BLaER1 treated with 17β-estradiol and CSF1 and Interleukin-3, amounts not matched to agents 10 nM and 100 nM (cell line): ENCODE measurements at regions not wholly inside any gene's neighbourhood (a gene's known extent, or its start where the extent isn't known, plus 50 kb on each side); places are given as distances from the start of the nearest gene placed in this dataset.

ENCODE experiments used
- H3K27ac ChIP-seq, 11 experiments: shearing (Covaris generic); formaldehyde crosslinking; 2 replicates each; pipeline ENCODE4 v1.8.1; 2022
- H3K27me3 ChIP-seq, 11 experiments: shearing (Covaris generic); formaldehyde crosslinking; 2 replicates each; pipeline ENCODE4 v1.8.1; 2022
- H3K36me3 ChIP-seq, 11 experiments: shearing (Covaris generic); formaldehyde crosslinking; 2 replicates each; pipeline ENCODE4 v1.8.1; 2022
- H3K4me1 ChIP-seq, 10 experiments: shearing (Covaris generic); formaldehyde crosslinking; 2 replicates each; pipeline ENCODE4 v1.8.1; 2022
- H3K4me2 ChIP-seq, 11 experiments: shearing (Covaris generic); formaldehyde crosslinking; 2 replicates each; pipeline ENCODE4 v1.8.1; 2022
- H3K4me3 ChIP-seq, 10 experiments: shearing (Covaris generic); formaldehyde crosslinking; 2 replicates each; pipeline ENCODE4 v1.8.1; 2022
- H3K9ac ChIP-seq, 11 experiments: shearing (Covaris generic); formaldehyde crosslinking; 2 replicates each; pipeline ENCODE4 v1.8.1; 2022
- H3K9me3 ChIP-seq, 11 experiments: shearing (Covaris generic); formaldehyde crosslinking; replicated peaks in 1 of 11; 2 replicates each; pipeline ENCODE4 v1.8.1; 2022
- H4K20me1 ChIP-seq, 11 experiments: shearing (Covaris generic); formaldehyde crosslinking; 2 replicates each; pipeline ENCODE4 v1.8.1; 2022
- Cebpa-rat ChIP-seq, 11 experiments: shearing (Covaris generic); IDR thresholded peaks; 2 replicates each; pipeline ENCODE4 v1.8.1; 2022

DNA sequence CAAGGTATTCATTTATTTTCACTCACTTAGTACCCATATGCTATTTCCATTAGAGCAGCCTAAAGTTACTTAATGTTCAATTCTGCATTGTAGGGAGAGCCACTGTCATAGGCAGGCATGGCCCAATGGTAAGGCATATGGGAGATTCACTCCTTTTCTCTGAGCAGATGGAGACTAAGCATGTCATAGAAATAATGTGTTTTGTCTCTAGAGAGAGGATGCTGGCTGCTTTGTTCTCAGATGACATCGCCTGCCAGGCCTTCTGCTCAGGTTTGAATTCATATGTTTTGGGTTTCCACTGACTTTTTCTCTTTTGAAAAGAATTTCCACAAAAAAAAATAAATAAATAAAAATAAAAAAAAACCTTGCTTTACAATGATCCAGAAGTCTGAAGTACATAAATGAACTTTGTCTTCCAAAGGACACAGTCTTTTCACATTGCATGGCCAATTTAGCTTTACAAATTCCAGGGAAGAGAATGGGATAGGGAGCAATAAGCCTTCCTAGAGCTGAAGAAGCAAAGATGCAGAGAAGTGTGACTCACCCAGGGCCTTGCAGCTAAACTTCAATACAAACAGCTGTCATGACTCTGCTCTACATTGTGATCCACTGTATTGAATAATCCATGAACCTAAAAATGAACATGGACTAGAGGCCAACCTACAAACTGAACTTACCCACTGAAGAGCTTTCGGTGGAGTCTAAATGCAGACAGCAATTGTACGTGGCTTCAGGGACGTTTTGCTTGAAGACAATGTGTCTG, 422.5 kb downstream of the CMPK2 start:
- no peaks in the 10 kb centered on the region for H3K9me3 ChIP-seq
- no peaks in the 10 kb centered on the region for H3K4me1 ChIP-seq
- H3K4me3 ChIP-seq, result no peak overlapping the region
- no peaks in the 10 kb centered on the region for H4K20me1 ChIP-seq
- H3K36me3 ChIP-seq, result no peaks in the 10 kb centered on the region
- no peak overlapping the region for H3K9ac ChIP-seq
- no peak overlapping the region for H3K4me2 ChIP-seq
- H3K27ac ChIP-seq, result no peak overlapping the region
- no peak for TF ChIP-seq Cebpa-rat (IDR thresholded peaks at IDR 0.05)
- H3K27me3 ChIP-seq, result no peaks in the 10 kb centered on the region

DNA sequence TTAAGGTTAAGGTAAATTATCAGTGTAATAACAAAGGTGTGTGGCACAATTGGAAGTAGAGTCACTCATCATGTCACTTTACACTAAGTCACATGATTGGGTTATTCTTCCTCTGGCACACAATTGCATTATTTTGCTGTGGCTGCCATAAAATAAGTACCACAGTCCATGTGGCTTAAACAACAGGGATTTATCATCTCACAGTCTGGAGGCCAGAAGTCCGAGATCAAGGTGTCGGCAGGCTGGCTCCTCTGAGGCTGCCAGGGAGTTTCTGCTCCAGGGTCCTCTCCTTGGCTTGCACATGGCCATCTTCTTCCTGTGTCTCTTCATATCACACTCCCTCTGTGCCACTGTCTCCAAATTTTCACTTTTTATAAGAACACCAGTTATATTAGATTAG, 421.2 kb downstream of the CMPK2 start:
- Histone ChIP-seq H3K9me3 (no peaks in the 10 kb centered on the region), H3K4me1 (no peaks in the 10 kb centered on the region), H3K27ac (no peak overlapping the region), H3K4me2 (no peak overlapping the region), H3K9ac (no peak overlapping the region), H3K36me3 (no peaks in the 10 kb centered on the region), H3K27me3 (no peaks in the 10 kb centered on the region), H3K4me3 (no peak overlapping the region), H4K20me1 (no peaks in the 10 kb centered on the region)
- TF ChIP-seq Cebpa-rat (IDR thresholded peaks at IDR 0.05), result no peak

DNA sequence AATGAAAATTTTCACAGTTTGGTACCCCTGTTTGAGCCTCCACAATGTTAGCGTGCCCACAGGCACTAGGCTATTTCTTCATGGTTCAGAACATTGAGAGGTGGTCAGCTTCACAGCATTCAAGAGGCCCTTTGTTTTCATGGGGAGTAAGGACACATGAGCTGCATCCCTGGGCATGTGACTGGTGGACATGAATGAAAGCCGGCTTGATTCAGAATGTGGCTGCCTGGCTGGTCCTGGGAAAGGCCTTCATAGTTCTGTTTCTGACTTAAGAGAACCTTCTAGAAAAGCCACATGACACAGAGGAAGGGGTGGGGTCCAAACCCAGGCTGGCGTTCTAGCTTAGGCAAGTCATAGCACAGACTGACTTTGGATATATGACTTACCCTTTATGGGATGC, 420.6 kb downstream of the CMPK2 start:
- Histone ChIP-seq H4K20me1 (no peaks in the 10 kb centered on the region), H3K9me3 (no peaks in the 10 kb centered on the region), H3K4me2 (no peak overlapping the region), H3K9ac (no peak overlapping the region), H3K4me1 (no peaks in the 10 kb centered on the region), H3K27me3 (no peaks in the 10 kb centered on the region), H3K27ac (no peak overlapping the region), H3K4me3 (no peak overlapping the region), H3K36me3 (no peaks in the 10 kb centered on the region)
- no peak for TF ChIP-seq Cebpa-rat (IDR thresholded peaks at IDR 0.05)

DNA sequence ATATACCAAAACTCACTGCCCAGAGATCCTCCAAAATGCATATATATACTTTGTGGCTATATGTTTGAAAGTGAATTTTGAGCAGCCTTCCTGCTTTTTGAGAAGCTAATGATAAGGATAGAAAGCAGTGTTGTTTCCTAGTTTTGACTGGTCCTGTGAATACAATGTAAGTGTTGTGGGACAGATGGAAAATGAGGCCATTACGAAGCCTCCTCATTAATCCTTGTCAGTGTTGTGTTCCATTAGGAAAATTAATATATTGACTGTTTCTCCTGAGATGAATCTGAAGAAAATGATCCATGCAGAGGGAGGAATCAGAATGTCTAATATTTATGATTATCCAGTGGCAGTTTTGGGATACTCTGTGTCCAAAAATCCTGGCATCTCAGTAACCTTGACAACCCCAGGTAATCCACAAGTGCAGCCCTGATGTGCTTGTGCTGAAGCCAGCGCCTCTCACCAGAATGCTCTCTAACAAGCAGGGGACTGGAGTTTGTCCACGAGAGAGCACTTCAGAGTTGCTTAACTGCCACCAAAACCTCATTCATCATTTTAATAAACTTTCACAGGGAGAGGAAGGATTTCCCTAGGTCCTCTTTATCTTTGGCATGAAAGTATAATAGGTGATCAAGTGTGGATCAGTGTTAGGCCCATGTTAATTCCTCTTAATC, 418.6 kb downstream of the CMPK2 start:
- H3K4me2 ChIP-seq, result no peak overlapping the region
- no peak overlapping the region for H3K9ac ChIP-seq
- no peaks in the 10 kb centered on the region for H4K20me1 ChIP-seq
- H3K4me3 ChIP-seq, result no peak overlapping the region
- H3K9me3 ChIP-seq, result no peaks in the 10 kb centered on the region
- H3K27me3 ChIP-seq, result no peaks in the 10 kb centered on the region
- no peaks in the 10 kb centered on the region for H3K4me1 ChIP-seq
- no peak overlapping the region for H3K27ac ChIP-seq
- TF ChIP-seq Cebpa-rat (IDR thresholded peaks at IDR 0.05), result no peak
- H3K36me3 ChIP-seq, result no peaks in the 10 kb centered on the region

DNA sequence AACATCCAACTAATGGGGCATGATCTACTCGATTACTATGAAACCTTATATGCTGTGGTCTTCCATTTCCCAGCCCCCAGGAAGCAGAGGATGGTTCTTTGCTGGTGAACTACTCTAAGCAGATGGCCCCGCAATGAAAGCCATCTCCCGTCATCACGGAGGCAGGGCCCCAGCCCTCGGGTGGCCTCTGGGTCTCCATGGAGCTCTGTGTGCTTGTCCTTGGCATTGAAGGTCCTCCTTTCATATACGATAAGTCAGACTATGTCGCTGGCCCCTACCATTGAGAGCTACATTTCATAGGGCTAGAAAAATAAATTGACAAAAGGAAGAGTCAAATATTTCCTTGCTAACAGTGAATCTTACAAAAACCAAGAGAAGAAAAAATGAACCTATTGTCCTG, 416.8 kb downstream of the CMPK2 start:
- H3K4me2 ChIP-seq, result no peak overlapping the region
- TF ChIP-seq Cebpa-rat (IDR thresholded peaks at IDR 0.05), result no peak

DNA sequence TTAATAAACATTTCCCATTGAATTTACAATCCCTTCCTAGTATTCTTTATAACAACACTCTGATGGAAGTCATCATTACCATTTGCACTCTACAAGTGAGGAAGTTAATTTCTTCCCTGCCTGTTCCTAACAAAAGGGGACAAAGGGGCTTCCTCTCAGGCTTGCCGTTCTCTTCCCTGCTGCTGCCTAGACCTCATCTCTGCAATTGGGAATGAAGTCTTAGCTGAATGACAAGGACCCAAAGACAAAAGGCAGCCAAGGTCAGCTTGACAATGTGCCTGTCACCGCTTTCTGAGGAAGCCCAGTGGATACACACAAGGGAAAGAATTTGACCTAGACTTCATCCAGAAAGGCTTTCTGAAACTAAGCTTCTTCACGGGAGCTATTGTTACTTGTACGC, 416.4 kb downstream of the CMPK2 start:
- H3K4me3 ChIP-seq, result no peak overlapping the region
- no peaks in the 10 kb centered on the region for H3K4me1 ChIP-seq
- no peaks in the 10 kb centered on the region for H3K36me3 ChIP-seq
- no peaks in the 10 kb centered on the region for H3K9me3 ChIP-seq
- no peak overlapping the region for H3K4me2 ChIP-seq
- no peak overlapping the region for H3K27ac ChIP-seq
- no peak overlapping the region for H3K9ac ChIP-seq
- no peaks in the 10 kb centered on the region for H4K20me1 ChIP-seq
- TF ChIP-seq Cebpa-rat (IDR thresholded peaks at IDR 0.05), result no peak
- no peaks in the 10 kb centered on the region for H3K27me3 ChIP-seq

More for the DNA sequence above, 416.8 kb downstream of the CMPK2 start:
- H3K27me3 ChIP-seq, result no peaks in the 10 kb centered on the region
- no peaks in the 10 kb centered on the region for H3K4me1 ChIP-seq
- H3K27ac ChIP-seq, result no peak overlapping the region
- H3K36me3 ChIP-seq, result no peaks in the 10 kb centered on the region
- no peaks in the 10 kb centered on the region for H3K9me3 ChIP-seq
- H3K9ac ChIP-seq, result no peak overlapping the region
- H3K4me3 ChIP-seq, result no peak overlapping the region
- H4K20me1 ChIP-seq, result no peaks in the 10 kb centered on the region

DNA sequence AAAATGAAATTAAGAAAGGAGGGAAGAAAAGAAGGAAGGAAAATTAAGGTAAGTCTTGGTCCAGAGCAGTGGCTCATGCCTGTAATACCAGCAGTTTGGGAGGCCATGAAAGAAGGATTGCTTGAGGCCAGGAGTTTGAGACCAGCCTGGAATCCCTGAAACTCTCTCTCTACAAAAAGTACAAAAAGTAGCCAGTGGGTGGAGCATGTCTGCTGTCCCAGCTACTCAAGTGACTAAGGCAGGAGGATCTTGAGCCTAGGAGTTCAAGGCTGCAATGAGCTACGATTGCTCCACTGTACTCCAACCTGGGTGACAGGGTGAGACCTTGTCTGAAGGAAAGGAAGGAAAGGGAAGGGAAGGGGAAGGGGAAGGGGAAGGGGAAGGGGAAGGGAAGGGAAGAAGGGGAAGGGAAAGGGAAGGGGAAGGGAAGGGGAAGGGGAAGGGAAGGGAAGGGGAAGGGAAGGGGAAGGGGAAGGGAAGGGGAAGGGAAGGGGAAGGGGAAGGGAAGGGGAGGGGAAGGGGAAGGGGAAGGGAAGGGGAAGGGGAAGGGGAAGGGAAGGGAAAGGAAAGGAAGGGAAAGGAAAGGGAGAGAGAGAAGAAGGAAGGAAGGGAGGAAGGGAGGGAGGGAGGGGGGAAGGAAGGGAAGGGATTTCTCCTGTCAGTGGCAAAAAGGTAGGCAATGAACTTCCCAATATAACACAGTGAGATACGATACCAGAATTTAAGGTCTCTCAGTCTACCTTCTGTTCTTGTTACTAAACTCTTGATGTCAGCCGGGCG, 412.8 kb downstream of the CMPK2 start:
- H3K27me3 ChIP-seq, result no peaks in the 10 kb centered on the region
- no peaks in the 10 kb centered on the region for H3K9me3 ChIP-seq
- H3K4me2 ChIP-seq, result no peak overlapping the region
- H4K20me1 ChIP-seq, result no peaks in the 10 kb centered on the region
- TF ChIP-seq Cebpa-rat (IDR thresholded peaks at IDR 0.05), result no peak
- no peaks in the 10 kb centered on the region for H3K36me3 ChIP-seq
- no peak overlapping the region for H3K9ac ChIP-seq
- H3K4me1 ChIP-seq, result no peaks in the 10 kb centered on the region
- H3K27ac ChIP-seq, result no peak overlapping the region
- no peak overlapping the region for H3K4me3 ChIP-seq

DNA sequence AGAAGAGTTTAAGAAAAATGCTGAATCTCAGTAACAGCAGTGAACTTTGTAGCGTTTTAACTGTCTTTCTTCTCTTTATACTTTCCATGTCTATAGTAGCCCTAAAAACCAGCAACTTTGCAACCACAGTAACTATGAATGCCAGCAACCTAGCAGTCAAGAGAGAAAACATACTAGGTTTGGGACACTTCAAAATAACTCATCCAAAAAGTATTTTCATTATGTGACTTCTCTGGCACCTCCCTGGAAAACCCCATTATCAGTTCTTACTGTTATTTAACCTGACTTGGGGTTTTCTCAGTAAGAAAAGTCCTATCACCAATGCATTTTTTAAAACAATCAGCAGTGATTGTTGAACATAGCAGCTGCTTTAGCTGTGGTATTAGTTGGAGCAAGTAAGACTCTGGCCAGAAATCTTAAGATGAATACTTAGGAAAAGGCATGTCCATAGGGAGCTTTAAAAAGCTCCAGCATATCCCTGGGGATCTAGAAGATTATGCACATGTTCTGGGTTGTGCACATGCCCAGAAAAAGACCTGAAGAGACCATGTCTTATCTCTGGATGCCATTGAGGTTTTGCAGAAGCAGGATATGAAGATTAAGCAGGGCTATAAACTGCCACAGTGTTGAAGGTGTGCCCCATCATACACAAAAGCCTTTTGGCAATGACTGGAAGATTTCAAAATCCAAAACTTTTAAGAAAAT, 411.3 kb downstream of the CMPK2 start:
- Histone ChIP-seq H3K27ac (no peak overlapping the region), H3K9me3 (no peaks in the 10 kb centered on the region; a peak in 1 of 22 replicates), H3K36me3 (no peaks in the 10 kb centered on the region), H3K4me2 (no peak overlapping the region; a peak in 1 of 22 replicates), H3K4me3 (no peak overlapping the region), H3K4me1 (no peaks in the 10 kb centered on the region), H4K20me1 (no peaks in the 10 kb centered on the region), H3K9ac (no peak overlapping the region), H3K27me3 (no peaks in the 10 kb centered on the region)
- TF ChIP-seq Cebpa-rat (IDR thresholded peaks at IDR 0.05), result no peak

DNA sequence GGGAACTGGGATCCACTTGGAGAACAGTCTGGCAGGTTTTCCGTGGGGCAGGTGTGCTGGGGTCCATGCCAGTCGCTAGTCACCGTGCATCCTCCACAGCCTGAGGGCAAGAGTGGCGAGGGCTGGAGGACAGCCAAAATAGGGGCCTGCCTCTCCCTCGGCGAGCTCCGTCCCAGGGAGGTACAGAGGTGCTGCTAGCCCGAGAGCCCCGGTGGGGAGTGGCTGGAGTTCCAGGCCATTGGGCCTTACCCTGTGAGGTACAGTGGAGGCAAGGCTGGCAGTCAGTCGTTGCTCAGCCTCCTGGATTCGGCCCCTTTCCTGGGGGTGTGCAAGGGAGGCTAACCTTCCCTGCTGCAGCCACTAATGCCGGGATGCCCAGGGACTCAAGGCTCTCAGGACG, 406.6 kb downstream of the CMPK2 start:
- Histone ChIP-seq H4K20me1 (no peaks in the 10 kb centered on the region), H3K4me1 (peaks cover 0 to 7% (median 0%) of the 10 kb centered on the region in 10 experiments; a peak in 3 of 20 replicates), H3K9ac (no peak overlapping the region), H3K4me3 (no peak overlapping the region), H3K9me3 (no peaks in the 10 kb centered on the region; a peak in 1 of 22 replicates), H3K27ac (no peak overlapping the region), H3K36me3 (no peaks in the 10 kb centered on the region), H3K27me3 (no peaks in the 10 kb centered on the region), H3K4me2 (no peak overlapping the region)
- TF ChIP-seq Cebpa-rat (IDR thresholded peaks at IDR 0.05), result no peak
